GM18861 (cell line): ENCODE measurements at regions not wholly inside any gene's neighbourhood (a gene's known extent, or its start where the extent isn't known, plus 50 kb on each side); places are given as distances from the start of the nearest gene placed in this dataset.

ENCODE experiments used
- ATAC-seq: cut with Tn5 transposase; IDR thresholded peaks from one replicate; pipeline ENCODE4 v1.9.1; 2021; ENCODE audit not compliant: unreplicated experiment

DNA sequence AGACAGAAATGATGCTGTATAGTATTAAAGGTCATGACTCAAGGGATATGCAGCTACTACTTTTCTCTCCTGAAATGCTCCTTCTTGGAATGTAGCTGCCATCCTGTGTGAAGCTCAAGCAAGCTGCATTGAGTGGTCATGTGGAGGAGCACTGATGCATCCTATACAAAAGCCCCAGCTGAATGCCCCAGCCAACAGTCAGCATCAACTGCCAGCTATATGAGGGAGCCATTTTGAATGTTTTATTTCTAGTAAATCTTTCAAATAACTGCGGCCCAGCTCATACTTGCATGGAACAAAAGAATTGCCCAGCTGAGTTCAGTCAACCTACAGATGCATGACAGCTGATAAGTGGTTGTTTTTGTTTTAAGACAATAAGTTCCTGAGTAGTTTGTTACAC is 165.0 kb upstream of the GEMIN8 start:
- no peak for ATAC-seq

DNA sequence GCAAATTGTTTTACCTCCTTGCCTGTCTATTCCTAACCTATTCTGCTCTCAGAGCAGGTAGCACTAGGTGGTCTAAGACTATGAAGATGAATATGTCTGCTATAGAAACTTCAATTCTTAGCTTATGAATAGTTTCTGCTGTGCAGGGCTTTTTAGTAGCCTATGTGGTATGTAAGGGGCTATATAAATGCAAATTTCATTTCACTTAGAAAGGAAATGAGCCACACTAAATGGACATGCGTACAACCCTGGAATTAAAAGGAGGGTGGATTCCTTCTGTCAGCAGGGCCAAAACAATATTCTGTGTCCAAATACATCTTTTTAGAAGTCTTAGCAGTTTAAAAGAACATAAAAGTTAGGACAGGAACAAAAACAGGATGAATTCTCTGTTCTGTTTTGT is 163.9 kb upstream of the GEMIN8 start:
- no peak for ATAC-seq

DNA sequence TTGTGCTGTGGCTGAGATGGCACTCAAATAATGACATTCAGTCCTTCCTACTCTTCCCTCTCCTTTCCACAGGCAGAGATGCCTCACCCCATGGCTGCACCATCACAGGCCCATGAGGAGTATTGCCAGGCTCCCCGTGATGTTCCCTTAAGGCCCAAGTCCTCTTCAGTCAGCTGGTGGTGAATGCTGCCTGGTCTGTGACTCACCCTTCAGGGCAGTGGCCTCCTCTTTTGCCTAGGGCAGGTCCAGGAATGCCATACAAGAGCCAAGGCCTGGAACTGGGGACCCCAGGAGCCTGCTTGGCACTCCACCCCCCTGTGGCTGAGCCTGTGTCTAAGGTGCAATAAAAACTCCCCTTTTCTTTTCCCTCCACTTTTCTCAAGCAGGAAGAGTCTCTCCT is 144.2 kb upstream of the GEMIN8 start:
- ATAC-seq, result no peak

DNA sequence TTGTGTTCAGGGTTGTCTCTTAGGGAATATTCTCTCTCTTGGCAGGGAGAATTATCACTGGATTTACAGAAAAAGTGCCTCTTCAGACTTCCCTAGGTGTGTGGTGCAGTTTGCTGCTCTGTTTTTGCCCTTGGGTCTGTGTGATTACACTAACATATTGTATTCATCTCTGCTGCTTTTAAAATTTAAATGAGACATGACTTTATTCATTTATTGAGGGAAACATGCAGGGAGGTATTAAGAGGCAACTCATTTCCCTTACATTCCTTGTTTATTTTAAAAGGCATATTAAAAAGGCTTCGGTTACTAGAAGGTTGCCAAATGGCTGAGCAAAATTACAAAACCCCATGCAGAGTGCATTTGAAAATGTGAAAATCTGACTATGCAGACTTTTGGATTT is 135.1 kb upstream of the GEMIN8 start:
- ATAC-seq, result no peak

DNA sequence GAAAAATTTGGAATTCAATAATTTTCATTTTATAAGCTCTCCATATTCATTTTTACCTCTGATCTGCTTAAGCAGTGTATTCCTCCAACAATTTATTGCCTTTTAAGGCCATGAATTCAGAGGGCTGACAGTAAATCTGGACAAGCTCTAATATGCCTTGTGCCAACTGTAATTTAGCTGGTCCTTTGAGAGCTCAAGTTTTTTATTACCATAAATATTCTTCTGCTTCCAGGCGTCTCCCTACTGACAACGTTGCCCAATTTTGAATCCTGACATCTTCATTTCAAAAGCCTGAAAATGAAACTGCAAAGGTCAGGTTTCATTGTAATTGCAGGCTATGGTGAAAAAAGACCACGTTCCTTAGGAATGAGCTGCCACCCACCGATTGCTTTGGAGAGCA is 95.8 kb upstream of the GEMIN8 start:
- no peak for ATAC-seq

DNA sequence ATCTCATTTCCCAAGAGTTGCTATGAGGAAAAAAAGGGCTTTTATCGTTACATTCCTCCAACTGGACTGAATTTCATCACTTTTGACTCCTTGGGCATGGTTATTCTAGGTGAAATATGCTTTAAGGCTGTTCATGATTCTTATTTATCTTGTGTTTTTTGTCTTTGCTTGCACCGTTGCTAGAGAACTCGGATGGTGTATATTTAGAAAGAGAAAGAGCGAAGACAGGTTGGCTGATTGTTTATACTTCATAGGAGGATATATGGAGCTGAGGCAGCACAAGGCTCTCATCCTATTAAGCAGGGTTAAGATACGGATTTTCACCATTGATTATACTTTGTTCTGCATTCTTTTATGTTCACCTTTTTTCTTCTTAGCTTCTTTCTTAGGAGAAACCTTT is 94.9 kb upstream of the GEMIN8 start:
- ATAC-seq, result no peak

DNA sequence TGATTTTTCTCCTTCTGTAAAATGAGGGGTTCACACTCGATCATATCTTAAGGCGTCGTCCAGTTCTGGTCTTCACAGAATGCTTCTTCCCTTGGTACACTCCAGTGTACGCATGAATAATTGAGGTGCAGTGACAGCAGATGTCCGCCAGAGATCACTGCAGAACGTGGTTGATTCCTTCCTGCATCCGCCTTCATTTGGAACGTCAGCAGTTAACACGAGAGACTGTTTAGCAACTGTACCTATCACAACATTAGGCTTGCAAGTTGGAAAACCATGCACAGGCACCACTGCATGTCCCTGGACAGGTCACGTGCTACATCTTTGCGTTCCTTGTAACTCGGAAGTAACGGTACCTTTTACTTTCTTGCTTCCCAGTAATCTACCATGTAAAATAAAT is 66.0 kb upstream of the GEMIN8 start:
- ATAC-seq, result peak; percentile 74

DNA sequence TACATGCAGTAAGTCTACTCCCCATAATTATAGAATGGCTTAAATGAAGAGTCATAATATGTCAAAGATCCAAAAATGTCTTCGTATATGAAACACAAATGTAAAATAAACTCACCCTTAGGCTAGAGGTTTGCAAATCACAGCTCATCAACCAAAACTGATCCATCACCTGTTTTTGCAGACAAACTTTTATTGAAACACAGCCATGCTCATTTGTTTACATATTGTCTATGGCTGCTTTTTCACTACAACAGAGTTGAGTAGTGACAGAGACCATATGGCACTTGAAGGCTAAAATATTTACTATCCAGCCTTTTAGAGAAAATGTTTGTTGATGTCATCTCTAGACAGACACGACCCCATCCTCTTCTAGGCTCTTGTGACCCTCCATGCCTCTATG is 64.5 kb upstream of the GEMIN8 start:
- ATAC-seq, result no peak

DNA sequence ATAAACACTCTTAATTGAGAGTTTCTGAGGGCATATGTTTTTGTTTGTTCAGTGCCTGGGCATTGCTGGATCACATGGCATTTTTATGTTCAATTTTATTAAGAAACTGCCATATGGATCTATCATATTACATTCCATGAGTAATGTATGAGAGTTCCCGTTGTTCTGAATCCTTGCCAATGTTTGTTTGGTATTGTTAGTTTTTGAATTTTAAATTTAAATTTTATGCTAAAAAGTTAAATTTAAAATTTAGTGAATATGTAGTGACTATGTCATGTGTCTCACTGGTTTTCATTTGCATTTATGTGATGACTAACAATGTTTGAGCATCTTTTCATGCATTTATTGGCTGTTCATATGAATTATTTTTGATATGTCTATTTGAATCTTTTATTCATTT is 54.8 kb upstream of the GEMIN8 start:
- no peak for ATAC-seq

DNA sequence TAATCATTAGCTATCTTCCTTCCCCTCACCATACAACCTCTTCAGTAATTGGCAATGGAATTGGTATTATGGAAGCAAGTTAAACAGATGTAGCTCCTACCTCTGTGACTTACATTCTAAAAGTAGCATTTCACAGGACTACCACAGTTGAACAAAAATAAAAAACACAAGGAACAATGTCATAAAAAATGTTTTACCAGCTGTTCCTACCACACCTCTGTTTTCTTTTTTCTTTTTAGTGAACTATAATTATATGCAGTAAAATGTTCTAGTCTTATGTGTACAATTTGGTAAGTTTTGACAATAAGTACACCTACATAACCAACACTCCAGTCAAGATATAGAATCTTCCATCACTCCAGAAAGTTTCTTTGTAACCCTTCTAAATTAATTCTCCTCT is 54.1 kb upstream of the GEMIN8 start:
- ATAC-seq, result no peak

DNA sequence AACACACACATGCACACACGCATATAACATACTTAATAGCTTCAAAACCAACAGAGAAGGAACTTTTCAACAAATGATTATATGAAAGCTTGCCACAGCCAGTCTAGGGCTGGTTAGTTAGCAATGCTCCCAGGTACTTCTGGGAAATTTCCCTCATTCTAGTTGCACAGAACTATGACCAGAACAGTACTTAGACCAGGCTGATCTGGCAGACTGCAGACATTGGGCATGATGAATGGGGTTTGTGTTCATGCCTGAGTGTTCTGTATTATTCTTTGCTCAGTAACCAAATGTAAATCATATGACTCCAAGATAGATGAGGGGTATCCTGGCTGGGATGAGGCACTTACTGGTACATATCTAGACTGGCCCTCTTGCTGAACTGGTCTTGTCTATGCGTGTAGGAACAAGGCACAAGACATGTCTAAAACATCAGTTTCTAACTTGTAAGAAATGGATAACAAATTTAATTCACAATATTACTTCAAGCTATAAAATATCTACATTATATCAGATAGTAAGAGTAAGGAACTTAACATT is 50.3 kb upstream of the GEMIN8 start:
- no peak for ATAC-seq
